ENCODE measurements at regions not wholly inside any gene's neighbourhood (a gene's known extent, or its start where the extent isn't known, plus 50 kb on each side); places are given as distances from the start of the nearest gene placed in this dataset.

GRCh38 chr6:99821164-99821563 lies 172.9 kb downstream of the MCHR2 start:
- TF ChIP-seq, protein P1, sequence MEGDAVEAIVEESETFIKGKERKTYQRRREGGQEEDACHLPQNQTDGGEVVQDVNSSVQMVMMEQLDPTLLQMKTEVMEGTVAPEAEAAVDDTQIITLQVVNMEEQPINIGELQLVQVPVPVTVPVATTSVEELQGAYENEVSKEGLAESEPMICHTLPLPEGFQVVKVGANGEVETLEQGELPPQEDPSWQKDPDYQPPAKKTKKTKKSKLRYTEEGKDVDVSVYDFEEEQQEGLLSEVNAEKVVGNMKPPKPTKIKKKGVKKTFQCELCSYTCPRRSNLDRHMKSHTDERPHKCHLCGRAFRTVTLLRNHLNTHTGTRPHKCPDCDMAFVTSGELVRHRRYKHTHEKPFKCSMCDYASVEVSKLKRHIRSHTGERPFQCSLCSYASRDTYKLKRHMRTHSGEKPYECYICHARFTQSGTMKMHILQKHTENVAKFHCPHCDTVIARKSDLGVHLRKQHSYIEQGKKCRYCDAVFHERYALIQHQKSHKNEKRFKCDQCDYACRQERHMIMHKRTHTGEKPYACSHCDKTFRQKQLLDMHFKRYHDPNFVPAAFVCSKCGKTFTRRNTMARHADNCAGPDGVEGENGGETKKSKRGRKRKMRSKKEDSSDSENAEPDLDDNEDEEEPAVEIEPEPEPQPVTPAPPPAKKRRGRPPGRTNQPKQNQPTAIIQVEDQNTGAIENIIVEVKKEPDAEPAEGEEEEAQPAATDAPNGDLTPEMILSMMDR (IDR thresholded peaks at IDR 0.05) = no peak
- no peak for TF ChIP-seq POLR2AphosphoS5 (IDR thresholded peaks at IDR 0.05)
- TF ChIP-seq POLR2A (IDR thresholded peaks at IDR 0.05) = no peak

All from suprapubic skin (tissue), 4 donors.